HG03095 (cell line): ENCODE measurements at regions not wholly inside any gene's neighbourhood (a gene's known extent, or its start where the extent isn't known, plus 50 kb on each side); places are given as distances from the start of the nearest gene placed in this dataset.
"Not testable (repeated sequence)": the region's sequence is repeated elsewhere in the genome, so short reads cannot be mapped to it uniquely, and the experiment has no call there.

Source experiments
- ATAC-seq: cut with Tn5 transposase; IDR thresholded peaks from one replicate; pipeline ENCODE4 v1.9.1; 2021; ENCODE audit warnings: moderate library complexity; ENCODE audit not compliant: unreplicated experiment

- ATAC-seq = not testable (repeated sequence)
Measured at GRCh38 chr2:87311896-87312441, 290.3 kb upstream of the PLGLB1 start.

GRCh38 chr2:87314622-87315021 lies 293.0 kb upstream of the PLGLB1 start:
- not testable (repeated sequence) for ATAC-seq

DNA sequence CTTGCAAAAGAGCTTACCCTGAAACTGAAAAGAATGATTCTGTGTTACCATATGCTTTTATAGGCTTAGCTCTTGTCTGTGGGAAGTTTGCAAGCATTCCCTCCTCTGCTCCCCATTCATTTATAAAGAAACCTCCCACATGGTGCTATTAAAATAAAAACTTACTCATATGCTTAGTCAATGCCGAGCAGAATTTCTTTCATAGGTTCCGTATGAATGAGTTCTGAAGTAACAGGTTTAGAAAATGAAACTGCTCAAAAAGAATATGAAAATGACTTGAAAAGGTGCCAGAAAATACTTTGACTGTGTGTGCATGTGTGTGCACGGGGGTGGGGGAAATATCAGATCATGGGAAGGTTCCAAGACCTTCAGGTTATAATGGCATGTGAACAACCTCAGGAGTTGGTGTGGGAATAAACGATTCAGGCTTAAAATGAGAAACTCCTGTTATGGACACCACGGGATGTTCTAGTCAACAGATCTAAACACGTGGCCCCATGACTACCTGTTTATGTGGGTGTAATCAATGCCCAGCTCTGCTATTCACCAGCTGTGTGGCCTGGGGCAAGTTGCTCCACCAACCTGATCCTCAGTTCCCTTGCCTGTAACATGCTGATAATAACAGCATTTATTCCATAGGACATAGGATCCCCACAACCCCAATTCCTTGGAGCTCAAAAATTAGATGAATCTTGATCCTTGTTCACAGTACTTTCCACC lies 293.7 kb upstream of the PLGLB1 start:
- peak; percentile 83 for ATAC-seq

DNA sequence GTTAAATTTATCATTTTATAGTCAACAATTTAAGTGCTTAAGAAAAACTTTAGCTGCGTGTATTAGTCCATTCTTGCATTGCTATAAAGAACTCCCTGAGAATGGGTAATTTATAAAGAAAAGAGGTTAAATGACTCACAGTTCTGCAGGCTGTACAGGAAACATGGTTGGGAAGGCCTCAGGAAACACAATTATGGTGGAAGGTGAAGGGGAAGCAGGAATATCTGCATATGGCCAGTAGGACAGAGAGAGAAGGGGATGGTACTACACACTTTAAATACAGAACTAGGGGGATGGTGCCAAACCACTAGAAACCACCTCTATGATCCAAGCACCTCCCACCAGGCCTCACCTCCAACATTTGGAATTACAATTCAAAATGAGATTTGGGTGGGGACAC lies 295.5 kb upstream of the PLGLB1 start:
- not testable (repeated sequence) for ATAC-seq

DNA sequence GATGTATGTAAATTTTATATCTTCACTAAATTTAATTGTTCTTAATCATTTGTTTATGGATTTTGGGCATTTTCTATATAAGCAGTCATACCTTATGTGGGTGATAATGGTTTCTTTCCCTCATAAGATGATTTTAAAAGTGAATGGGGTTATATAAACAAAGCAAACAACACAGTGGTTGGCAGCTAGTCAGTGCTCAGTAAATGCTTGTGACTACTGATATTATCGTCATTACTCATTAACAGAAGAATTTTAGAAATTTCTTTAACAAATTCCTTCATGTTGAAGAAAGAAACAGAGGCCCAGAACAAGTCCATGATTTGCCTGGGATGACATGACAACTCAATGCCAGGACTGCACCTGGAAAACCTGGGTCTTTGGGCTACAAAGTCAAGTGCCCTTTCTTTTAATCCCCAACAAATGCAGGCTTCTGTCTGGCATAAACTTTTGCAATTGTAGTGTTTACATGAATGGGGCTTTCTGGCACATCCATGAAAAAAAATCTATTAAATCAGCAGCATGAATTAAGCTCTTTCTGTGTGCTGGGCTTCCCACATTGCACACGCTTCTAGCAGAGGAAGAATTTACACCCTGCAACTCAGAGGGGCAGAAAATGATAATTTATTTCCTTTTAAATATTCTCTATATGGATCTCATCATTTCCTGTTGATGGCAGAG lies 297.3 kb upstream of the PLGLB1 start:
- ATAC-seq = not testable (repeated sequence)

DNA sequence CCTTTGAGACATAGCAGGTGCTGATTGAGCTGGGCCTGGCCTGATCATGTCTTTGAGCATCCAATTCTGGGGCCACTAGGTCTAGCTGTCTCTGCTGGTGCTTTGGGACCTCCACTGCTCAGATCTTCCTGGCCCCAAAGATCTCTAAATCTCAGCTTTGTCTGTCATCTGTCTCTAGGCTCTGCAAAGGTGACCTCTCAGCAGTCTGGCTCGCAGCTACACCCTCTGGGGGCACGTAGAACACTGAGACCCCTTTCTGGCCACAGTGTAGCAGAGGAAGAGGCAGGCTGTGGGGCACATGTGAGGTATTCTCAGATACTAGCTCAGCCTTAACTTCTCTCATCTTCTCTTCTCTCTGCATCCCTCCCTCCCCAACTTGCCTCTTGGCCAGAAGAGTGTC lies 298.1 kb upstream of the PLGLB1 start:
- not testable (repeated sequence) for ATAC-seq

GRCh38 chr2:87321201-87321600 lies 299.6 kb upstream of the PLGLB1 start:
- not testable (repeated sequence) for ATAC-seq

DNA sequence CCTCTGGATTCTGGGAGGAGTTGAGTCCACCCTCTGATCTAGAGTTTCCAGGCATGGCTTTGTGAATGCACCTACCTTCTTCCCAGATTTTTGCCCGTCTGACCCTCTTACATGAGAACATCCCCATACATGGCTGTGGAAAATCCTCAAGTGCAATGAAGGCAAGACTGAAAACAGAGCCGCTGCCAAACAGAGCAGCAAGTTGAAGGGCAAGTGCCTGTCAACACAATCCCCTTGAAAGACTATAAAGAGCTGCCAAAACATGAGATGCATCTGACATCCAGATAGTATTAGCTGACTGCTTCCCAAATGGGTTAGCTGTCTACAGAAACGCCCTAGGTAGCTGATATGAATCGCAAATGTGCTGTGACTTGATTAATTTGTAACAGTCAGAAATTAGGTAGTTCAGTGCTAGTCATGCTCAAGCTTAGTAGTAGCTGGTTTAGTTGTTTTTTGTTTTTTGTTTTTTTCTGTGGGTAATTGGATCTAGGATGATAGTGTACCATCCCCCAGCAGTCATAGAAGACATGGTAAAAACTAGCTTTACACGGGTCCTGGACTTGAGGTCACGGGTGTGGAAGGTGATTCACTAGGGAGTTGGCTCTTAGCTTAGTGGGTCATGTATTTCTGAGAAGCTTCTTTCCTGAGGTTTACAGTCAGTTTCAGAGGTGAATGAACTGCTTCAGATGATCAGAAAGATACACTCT lies 302.8 kb upstream of the PLGLB1 start:
- ATAC-seq = not testable (repeated sequence)

DNA sequence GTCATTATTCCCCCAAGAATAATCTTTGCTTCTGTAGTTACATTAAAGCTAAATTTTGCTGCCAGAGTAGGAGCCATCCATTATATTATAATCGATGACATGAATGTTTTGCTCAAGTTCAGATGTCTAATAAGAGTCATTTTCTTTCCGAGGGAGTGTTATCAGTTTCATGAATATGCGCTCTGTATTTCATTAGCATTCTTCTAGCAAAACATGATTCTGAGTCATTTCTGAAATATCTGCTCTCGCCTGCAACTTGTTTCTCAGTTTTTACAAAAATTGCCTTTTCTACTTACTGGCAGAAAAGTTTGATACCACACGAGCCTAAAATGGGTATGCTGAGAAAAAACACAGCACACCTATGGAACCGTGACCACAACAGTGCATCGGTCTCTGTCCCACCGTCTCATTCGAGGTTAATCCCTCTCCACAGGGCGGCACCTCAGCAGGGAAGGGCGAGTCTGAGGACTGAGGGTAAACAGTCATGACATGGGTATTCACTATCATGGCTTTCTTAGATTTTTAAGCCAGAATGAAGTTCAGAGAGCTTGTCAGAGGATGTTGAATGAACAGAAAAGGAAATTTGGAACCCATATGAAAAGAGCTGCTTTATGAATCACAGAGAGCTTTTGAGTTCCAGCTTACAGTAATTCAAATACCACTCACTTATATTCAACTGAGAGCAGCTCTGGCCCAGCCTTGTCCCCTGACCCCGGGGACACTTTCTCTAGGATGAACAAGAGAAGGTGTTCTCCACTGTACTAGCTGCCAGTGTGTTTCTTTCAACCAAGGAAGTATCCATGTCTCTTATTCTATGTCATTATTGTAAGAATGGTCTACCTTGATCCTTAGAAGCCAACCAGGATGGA lies 303.6 kb upstream of the PLGLB1 start:
- ATAC-seq = not testable (repeated sequence)

- not testable (repeated sequence) for ATAC-seq
Measured at GRCh38 chr2:87325911-87326294, 304.3 kb upstream of the PLGLB1 start.

- not testable (repeated sequence) for ATAC-seq
Measured at GRCh38 chr2:87326754-87327153, 305.1 kb upstream of the PLGLB1 start.

DNA sequence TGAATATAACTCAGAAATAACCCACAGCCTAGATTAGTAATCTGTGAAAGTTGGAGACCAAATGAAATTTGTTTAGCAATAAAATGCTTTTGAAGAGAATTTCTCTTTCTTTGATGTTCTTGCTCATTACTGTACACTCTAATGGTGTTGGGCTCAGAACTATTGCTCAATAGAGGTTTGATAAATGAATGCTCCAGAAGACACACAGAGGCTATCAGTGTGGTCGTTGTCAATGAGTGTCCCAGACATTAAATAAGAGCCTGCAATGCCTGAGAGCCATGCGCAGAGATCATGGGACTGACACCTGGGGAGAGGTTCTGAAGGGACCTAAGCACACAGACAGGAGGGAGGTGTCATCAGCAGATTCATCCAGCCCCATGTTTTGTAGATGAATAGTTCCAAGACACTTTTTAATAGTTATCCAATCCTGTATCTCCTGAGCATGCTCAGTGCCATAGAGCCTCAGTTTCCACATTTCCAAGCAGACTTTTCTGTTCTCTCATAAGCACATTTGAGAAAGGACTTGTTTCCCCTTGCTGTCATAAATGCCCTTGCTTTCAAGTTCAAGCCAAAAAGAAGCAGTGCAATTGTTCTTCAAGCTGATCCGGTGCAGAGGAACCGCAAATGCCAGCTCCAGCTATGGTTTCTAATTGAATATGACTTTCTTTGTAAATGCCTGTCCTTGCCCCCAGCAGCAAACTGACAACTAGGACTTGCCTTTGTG lies 306.2 kb upstream of the PLGLB1 start:
- ATAC-seq = not testable (repeated sequence)

DNA sequence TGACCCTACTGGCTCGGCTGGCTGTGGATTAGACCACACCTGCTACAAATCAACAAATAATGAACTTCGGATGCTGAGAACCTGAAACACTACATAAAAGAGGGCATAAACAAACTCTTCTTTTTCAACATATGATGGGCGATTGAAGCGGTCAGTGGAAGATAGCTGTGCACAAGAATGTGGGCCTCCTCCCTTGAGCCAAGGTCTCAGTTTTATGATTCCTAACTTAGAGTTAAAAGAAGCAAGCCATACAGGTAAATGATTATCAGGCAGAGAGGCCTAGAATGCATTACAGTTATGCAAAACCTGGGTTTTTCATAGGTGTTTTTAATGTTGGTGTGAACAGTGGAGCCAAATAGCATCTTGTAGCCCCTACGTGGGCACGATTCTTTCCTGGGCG lies 307.9 kb upstream of the PLGLB1 start:
- not testable (repeated sequence) for ATAC-seq

- ATAC-seq = not testable (repeated sequence)
Measured at GRCh38 chr2:87330486-87330885, 308.8 kb upstream of the PLGLB1 start.

DNA sequence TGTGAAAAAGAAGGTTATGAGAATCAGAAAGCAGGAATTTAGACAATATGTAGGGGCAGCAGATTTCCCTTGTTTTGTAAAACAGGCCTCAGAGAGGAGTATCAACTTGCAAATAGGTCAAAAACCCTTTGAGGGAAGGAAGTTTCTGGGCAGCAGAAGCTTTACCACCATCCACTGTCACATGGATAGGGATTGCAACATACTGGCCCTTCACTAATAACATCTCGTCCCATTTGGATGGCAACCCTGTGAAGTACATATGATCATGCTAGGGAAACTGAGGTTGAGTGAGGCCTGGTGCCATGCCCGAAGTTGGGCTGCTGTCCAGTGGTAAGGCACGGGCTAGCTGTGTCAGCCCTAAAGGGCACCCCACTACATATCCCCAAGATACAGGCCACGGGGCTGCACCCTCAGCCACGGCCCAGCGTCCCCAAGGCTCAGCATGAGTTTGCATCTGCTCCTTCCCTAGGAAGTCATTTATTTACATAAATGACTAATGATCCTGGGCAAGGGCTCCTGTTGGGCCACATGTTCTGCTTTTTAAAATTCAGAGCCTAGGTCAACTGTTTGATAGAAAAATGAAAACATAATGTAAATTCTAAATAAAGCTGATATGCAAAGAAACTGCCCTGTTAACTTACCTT lies 310.4 kb upstream of the PLGLB1 start:
- not testable (repeated sequence) for ATAC-seq

DNA sequence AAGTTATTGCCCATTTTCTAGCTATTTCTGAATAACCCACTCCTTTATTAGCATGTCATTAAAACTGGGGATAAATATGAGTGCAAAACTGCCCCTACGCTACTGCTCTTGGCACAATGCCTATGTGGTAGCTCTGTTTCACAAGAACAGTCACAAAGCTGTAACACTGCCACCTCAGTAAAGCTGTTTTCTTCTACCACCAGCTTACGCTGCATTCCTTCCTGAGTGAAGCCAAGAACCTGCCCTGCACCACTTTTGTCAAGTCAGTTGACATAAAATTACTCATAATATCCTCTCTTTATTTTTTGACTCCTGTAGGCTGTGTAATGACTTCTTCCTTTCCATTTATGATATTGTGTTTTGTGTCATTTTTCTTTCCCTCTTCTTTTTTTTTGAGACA lies 313.2 kb upstream of the PLGLB1 start:
- not testable (repeated sequence) for ATAC-seq

GRCh38 chr2:87338998-87339397 lies 317.4 kb upstream of the PLGLB1 start:
- not testable (repeated sequence) for ATAC-seq

GRCh38 chr2:87341601-87342014 lies 320.0 kb upstream of the PLGLB1 start:
- ATAC-seq = not testable (repeated sequence)

GRCh38 chr2:87342175-87342574 lies 320.5 kb upstream of the PLGLB1 start:
- not testable (repeated sequence) for ATAC-seq
